ENCODE measurements at regions not wholly inside any gene's neighbourhood (a gene's known extent, or its start where the extent isn't known, plus 50 kb on each side); places are given as distances from the start of the nearest gene placed in this dataset.

GRCh38 chr3:173191611-173192010 is 50.6 kb upstream of the SPATA16 start:
- TF ChIP-seq CTCF (conservative IDR thresholded peaks at IDR 0.05 in 1 of 2, IDR thresholded peaks at IDR 0.05 in 1 of 2; ENCODE audit: low read depth in 1 of 2, low read length in 2 of 2) (no peak), EZH2 (IDR thresholded peaks at IDR 0.05; ENCODE audit: low read length, missing control alignments) (no peak)
